D341Med (cell line): ENCODE measurements at regions not wholly inside any gene's neighbourhood (a gene's known extent, or its start where the extent isn't known, plus 50 kb on each side); places are given as distances from the start of the nearest gene placed in this dataset.
"Not testable (repeated sequence)": the region's sequence is repeated elsewhere in the genome, so short reads cannot be mapped to it uniquely, and the experiment has no call there.

Experiments used
- DNase-seq: peaks from one replicate; pipeline ENCODE4 v3.0.0; 2012; ENCODE audit warnings: low spot score

DNA sequence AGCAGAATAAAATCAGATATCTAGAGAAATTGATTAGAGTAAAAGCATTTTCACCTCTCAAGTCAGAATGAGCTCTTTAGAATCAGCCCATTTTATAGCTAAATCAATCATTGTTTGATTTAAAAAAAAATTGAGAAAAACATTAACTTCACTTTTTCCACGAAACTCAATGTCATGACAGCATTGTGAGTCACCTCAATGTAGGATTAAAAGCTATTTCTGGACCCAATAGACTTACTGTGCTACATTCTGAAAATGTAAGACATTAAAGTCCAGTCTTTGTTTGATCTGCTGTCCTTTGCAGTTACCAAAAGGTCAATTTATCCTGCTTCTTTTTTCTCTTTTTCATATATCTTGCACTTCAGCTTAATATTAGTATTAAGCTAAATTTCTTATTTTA is 519.4 kb upstream of the ZNF337 start:
- DNase-seq, result no peak

DNA sequence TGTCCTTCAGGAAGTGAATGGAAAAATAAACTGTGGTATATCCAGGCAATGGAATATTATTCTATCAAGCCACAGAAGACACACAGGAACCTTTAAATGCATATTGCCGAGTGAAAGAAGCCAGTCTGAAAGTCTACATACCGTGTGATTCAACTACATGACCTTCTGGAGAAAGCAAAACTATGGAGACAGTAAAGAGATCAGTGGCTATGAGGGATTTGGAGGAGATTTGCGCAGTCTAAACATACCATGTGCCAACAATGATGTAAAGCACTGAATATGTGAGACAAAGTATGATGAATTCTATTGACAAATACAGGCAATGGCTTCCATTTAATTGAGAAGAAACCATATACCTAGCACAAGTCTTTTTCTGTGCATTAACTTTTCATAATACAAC is 518.3 kb upstream of the ZNF337 start:
- no peak for DNase-seq

DNA sequence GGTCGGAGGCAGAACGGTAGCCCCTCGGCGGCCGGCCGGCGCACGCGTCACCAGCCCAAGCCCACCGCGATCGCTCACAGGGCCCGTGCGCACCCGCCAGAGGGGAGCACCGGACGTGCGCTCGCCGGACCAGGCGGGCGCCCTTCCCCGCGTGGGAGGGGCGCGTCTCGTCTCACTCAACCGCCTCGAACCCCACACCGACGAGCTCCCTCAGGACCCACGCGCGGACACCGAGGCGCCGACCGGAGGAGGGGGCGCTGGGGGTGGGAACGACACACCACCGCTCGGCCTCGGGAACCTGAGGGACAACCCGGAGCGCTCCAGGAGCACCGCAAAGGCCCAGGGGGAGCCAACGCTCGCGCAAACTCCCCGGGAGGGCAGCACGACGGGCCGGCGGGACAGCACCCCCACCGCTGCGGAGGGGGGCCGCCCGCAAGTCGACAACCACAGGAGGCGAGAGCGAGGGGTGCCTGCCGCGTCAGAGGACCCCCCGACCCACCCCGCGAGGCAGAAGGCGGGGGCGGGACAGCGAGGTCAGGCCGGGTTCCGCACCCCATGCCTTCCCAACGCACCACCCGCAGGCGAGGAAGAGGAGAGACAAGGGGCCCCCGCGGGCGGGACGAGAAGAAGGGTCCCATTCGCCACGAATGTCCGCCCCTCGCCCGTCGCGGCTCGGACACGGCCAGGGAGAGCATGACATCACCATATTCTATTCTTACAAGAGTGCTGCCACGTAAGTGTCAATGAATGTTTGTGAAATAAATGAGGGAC is 512.7 kb upstream of the ZNF337 start:
- DNase-seq, result peak; percentile 33

DNA sequence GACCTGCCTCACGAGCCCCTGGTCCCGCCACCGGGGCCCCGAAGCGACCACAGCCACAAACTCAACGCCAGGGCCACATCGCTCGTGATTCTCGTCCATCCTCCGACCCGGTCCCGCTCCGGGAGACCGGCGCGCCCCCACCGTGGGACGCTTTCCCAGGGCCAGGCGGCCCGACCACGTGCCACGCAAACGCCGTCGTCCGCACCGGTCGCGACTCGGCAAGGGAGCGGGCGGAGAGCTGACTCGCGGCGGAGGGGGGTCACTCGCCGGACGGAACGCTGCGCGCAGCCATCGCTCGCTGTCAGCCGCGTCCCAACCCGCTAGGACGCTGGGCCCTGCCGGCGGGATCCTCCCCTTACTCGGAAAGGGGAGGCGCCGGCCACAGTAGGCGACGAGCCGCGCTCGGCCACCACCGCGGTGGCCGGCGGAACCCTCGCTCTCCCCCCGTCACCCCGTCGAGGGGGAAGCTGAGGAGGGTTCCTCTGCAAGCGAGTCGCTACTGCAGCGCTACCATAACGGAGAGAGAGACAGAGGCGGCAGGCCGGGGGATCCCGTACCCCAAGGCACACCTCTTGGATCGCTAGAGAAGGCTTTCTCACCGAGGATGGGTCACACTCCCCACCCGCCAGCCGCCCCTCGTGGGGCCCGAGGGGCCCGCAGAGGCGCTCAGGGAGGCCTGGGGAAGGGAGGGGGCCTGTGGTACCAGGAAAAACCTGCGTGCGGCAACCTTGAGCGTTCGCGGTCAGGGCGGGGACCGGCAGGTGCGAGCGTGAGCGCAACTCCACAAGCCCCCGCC is 511.8 kb upstream of the ZNF337 start:
- DNase-seq, result peak; percentile 64

DNA sequence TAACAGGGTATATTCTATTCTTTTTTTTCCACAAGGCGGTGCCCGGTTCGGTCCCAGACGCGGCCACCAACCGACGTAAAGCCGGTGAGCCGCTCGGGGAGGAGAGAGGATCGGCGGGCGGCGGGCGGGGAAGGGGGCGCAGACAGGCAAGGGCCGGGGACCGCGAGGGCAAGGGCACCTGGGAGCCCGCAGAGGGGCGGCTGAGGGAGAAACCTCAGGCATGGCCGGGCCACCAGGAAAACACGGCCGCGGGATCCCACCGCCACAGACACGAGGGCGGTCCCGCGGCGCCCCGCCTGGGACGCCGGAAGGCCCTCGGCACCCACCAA is 511.3 kb upstream of the ZNF337 start:
- peak; percentile 40 for DNase-seq

DNA sequence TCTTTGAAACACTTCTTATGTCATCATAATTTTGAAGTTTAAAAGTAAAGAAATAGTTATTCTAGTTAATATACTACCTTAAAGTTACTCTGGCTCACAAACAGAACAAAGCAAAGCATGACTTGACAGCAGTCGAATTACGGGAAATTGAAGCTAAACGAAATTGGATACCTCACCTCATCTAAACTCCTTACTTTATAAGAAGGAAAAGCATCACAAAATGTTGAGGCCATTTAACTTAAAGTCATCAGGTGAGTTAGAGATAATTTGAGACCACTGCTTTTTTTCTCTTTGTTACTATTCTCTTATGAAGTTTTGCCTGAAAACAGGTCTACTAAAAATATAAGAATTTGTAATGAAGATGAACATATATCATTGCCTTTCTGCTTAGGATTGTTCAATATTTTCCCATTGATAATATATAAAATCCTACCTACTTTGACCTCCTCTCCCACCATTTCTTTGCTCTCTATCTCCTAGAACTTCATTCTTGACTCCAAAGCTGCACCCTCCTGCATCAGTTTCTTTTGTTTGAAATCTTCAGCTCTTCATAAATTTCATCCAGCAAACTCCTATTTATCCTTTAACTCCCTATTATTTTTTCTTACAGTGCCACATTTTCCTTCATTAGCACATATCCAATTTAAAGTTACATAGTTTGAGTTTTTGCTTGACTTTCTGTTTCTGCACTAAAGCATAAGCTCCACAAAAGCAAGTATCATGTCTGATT is 510.7 kb upstream of the ZNF337 start:
- no peak for DNase-seq

DNA sequence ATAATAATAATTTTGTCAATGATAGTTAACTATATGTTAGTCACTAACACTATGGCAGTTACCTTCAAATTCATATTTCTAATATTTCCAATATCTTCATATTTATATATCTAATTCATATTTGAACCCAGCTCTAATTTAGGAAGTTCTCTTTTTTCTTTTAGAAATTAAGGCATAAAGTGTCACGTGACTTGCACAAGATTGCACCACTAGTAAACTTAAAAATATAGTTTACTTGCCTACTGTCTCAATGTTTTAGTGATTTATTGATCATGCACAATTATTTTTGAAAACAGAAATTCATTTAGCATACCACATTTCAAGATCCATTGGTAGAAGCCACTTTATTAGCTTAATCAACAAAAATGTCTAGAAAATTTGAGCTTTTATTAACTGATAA is 508.7 kb upstream of the ZNF337 start:
- DNase-seq, result no peak

DNA sequence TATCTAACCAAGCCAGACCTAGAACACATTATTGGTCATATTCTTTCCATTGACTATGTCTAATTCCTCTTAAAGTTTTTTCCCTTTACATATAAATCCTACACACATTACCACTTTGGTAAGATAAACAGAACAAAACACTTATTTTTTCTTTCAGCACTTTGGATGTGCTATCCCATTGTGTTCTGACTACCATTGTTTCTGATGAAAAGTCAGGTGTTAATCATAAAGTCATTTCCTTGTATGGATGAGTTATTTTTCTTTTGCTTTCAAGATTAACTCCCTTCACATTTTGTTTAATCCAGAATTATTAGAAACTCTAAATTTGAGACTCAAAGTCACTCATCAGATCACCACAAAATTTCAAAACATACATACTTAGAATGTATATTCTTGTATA is 504.4 kb upstream of the ZNF337 start:
- not testable (repeated sequence) for DNase-seq

DNA sequence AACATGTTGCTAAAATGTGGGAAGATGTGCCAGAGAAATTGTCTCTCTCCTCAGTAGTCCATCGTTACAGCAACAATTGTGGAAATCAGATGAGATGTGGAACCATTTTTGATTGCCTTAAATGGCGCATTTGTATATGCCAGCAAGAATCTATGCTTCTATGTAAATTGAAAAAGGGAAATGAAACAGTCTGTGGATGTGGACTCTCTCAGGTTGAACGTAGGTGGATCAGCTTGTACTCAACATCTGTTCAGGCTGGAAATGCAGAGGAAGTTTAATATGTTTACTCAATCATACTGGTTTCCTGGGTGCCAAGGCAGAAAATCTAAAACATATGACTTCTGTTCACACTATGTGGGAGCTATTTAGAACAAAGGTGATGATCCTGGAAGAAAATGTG is 490.7 kb upstream of the ZNF337 start:
- DNase-seq, result not testable (repeated sequence)

DNA sequence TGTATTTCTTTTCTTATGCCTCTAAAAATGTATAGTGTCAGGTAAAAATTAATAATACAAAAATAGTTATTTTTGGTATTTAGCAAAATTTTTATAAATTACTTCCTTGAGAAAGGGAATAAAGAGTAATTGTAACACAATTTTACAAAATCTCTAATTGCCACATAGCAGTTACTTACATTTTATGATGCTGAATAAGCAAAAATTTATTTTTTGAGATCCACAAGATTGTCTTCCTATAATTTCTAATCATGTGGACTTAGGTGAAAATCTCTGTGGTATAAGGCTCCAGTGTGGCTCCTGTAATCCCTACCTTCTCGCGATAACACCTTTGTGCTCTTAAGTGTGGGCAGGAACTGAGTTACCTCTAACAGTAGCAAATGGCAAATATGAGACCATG is 487.1 kb upstream of the ZNF337 start:
- DNase-seq, result not testable (repeated sequence)

DNA sequence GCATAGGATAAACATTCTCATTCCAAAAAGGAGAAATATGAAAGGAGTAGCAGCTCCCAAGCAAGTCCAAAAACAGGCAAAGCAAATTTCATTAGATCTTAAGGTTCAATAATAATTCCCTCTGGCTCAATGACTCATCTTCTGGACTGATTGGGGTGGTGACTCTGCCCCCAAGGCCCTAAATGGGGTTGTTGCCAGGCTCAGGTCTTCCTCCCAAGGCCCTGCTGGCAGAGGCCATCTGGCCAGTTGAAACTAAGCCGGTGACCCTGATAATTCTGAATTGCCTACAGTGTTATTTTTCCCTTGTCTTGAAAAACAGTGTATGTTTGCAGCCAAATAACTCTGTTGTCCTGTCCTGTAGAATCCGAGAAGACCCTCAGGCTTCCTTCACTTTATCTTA is 484.7 kb upstream of the ZNF337 start:
- not testable (repeated sequence) for DNase-seq

DNA sequence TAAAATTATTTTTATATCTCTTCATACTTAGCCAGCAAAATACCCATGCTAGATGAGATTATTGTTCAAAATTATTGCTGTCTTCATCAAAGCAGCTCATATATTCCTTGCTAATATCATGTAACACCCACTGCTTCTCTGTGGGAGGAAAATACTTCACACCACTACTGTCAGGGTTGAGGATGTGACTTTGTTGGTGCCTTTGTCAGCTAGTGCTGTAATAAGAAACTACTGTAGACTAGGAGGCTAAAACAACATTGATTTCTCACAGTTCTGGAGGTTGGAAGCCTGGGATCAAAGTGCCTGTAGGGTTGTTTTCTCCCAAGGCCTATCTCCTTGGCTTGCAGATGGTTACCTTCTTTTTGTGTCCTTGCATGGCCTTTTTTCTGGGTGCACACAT is 475.2 kb upstream of the ZNF337 start:
- not testable (repeated sequence) for DNase-seq

DNA sequence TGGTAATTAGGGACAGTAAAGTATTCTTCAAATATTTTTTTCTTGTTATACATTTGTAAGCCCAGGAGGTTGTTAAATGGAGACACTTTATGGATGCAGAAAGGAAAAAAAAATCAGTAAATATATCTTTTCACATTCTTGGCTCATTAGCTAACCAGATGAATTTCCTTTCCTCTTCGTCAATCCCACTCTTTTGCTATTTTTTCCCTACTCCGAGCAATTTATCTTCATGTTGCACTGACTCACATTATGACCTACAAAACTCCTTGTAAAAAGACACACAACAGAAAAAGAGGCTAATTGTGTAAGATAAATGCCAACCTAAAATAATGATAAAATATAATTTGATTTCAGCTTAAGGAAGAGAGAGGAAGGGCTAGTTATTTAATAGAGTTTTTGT is 472.9 kb upstream of the ZNF337 start:
- no peak for DNase-seq

DNA sequence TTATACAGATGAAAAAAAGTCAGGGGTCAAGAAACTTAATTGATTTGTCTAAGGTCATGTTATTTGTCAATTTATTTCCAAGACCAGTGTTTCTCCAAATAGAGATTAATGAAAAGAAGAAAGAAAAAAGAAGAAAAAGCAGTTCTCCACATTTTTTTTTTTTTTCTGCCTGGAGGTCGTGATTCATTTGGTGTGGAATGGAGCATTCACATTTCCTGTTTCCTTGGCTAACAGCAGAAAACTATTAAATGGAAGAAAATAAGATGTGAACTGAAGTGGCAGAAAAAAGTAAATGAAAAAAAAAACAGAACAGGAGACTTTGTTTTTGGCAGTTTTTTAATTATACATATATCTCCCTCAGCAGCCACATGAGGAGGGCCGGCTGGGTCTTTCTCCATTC is 470.8 kb upstream of the ZNF337 start:
- no peak for DNase-seq

DNA sequence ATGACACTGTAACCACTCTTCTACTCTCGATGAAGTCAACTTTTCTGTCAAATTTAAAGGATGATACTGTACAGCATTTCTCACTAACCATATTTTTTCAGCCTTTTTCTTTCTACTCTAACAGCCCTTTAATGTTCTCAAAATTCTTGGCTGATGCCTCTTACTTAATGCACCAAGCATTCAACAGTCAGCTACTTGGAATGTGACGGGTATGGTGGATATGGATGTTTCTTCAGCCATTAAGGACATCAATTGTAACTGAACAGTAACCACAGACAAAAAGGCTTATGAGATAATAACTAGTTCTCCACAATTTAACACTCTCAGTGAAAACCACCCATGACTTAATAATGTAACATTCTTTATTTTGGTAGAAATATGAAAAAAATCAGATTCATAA is 467.2 kb upstream of the ZNF337 start:
- no peak for DNase-seq

DNA sequence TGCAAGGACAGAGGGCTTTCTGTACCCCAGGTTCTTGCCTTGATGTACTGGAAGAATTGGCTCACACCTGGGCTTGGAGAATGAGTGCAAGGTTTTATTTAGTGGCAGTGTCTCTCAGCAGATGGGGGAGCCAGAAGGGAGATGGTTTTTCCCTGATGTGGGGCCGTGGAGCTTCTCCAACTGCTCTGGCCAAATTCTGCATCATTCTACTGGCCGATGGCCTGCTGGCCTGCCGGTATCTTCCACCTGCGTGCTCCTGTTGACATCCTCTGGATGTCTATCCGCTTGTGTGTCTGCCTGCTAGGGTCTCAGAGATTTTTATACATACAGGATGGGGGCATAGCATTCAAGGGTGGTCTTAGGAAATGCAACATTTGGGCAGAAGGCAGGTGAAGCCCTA is 466.5 kb upstream of the ZNF337 start:
- not testable (repeated sequence) for DNase-seq

DNA sequence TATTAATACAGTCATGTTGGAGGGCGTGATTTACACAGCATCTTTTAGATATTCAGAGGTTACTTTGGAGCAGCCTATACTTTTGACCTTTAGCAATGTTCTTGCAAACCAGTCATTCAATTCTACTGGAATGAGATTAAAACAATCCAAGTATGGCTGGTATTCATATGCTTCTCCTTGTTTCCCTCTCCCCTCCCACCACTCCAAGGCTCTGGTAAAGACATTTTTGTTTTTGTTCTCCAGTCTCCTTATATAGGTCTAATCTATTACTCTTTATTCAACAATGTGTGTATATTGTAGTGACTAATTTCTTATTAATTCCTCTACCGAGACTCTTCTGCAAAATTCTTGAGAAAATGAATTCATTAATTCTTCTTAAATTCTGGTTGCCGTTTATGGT is 465.1 kb upstream of the ZNF337 start:
- not testable (repeated sequence) for DNase-seq

DNA sequence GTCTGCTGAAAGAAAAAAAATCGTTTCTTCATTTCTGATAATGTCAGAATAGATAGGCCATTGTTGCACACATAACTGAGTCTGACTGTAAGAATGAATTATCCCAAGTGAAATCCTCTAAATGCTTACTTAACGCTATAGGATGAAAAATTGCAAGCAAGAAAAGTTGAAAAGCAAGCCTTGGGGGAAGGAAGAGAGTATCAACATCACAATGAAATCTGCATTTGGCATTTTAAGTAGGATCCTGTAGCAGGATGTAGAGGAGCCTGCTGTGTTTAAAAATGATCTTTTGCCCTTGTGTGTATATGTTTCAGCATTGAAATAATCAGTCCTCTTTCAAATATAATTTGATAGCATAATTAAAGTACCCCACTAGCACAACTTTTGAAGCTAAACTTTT is 464.3 kb upstream of the ZNF337 start:
- not testable (repeated sequence) for DNase-seq

DNA sequence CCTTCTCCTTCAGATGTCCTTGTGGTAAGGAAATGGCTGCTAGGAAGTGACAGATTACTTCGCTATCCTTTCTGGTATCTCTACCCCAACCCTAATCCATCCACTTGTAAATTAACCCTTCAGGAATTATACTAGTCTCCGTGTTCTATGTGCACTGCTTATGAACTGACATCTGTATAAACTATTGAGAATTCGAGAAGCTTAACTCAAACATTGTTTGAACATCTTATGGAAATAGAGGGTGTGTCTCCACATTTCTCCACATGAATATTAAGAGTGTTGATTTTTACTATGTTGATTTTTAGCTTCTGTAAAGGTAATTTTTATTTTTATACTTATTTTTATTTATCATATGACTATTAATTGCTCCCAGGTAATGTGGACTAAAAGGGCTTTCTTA is 457.6 kb upstream of the ZNF337 start:
- no peak for DNase-seq

DNA sequence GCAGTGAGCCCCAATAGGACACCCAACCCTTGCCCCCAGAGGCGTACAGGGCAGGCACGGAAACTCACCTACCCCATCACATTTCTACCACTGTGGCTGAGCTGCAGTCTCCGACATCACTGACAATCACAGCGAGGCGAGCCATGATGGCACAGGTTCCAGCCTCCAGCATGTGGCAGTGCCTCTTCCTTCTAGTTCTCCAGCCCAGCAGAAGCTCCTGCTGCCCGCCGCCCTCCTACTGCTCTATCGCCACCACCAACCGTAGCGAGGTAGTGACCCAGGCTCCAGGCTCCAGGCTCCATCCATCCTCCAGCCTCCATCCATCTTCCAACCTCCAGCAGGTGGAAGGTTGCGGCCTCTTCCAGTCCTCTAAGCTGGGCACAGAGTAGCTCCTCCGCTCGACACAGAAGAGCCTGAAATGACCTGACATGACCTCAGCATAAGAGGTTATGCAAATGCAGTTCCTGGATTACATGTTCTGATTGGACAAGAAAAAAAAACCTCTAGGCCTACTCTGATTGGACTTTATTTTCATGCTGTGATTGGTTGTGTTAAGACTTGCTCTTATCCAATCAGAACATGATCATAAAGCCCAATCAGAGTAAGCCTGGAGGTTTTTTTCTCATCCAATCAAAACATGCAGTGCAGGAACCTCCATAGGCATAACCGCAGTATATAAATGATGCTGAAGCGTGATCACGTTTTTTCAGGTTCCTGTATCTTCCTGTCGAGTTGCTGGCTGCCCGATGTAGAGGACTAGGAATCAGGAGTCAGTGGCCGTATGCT is 438.9 kb upstream of the ZNF337 start:
- no peak for DNase-seq

DNA sequence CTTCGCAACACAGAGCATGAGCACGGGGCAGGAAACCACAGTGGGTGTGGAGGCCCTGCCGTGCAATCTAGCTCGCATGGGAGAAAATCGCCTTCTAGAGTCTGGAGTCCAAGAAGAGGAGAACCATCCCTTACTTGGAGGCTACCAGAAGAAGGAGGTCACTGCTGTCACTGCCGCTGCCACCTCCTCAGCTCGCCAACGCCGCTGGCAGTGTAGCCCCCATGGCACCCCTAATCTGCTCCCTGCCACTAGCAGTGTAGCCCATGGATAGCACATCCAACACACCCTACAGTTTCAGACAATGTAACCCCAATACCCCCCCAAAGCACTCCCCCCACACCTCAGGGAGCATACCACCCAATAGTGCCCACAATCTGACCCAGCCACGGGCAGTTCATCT is 438.0 kb upstream of the ZNF337 start:
- no peak for DNase-seq

DNA sequence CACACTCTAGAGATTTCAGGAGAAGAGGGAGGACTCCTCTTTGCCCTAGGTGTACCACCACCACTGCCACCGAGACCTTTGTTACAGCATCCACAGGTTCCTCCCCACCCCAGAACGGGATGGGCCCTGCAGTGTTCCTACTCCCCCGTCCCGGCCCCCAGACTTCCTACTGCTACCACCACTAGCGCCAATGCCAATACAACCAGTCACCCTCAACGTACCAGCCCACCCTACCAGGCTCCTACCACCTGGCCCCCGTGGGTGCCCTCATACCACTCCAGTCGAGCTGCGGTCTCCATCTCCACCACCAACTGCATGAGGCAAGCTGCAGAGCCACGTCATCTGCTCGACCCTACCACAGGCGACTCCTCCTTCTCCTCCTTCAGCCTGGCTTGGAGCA is 437.1 kb upstream of the ZNF337 start:
- not testable (repeated sequence) for DNase-seq
